Esophagus muscularis mucosa (tissue), 3 donors: ENCODE measurements at regions not wholly inside any gene's neighbourhood (a gene's known extent, or its start where the extent isn't known, plus 50 kb on each side); places are given as distances from the start of the nearest gene placed in this dataset.
"Not testable (repeated sequence)": the region's sequence is repeated elsewhere in the genome, so short reads cannot be mapped to it uniquely, and the experiment has no call there.

Source experiments
- CTCF ChIP-seq, 3 experiments: fragments of 200-600 bp in 2 of 3; fragments of 450-650 bp in 1 of 3; sonication (generic) in 2 of 3; IDR thresholded peaks; one replicate each; pipeline ENCODE4 v1.5.1; 2017 to 2019; ENCODE audit warnings: antibody characterized with exemption in 3 of 3, mild to moderate bottlenecking in 2 of 3, moderate library complexity in 1 of 3
- POLR2A ChIP-seq: fragments of 450-650 bp; IDR thresholded peaks from one replicate; pipeline ENCODE4 v1.6.1; 2017; ENCODE audit warnings: antibody characterized with exemption, moderate library complexity, mild to moderate bottlenecking, low read depth
- POLR2AphosphoS5 ChIP-seq, 2 donors: sonication (generic); formaldehyde crosslinking; IDR thresholded peaks; one replicate each; pipeline ENCODE4 v1.6.1; 2017; ENCODE audit warnings: antibody characterized with exemption in 2 of 2

GRCh38 chr21:28164519-28164918, 828.2 kb downstream of the LTN1 start:
- not testable (repeated sequence) for TF ChIP-seq POLR2AphosphoS5 (IDR thresholded peaks at IDR 0.05); CTCF (IDR thresholded peaks at IDR 0.05); POLR2A
